ENCODE measurements at regions not wholly inside any gene's neighbourhood (a gene's known extent, or its start where the extent isn't known, plus 50 kb on each side); places are given as distances from the start of the nearest gene placed in this dataset. TPM values are rescaled to one million over a fixed set of nuclear protein-coding genes. Genes with fewer than 3 reads are reported as not detected.
A peak's percentile ranks its signal among the peaks of the same experiment; 100 is the strongest.

- DNase-seq (ENCODE audit: low read depth): no peak
These were observed 145.9 kb upstream of the PCDH10 start for GRCh38 chr4:133003169-133003568.

- DNase-seq (ENCODE audit: low read depth): no peak
These were observed 134.5 kb upstream of the PCDH10 start for GRCh38 chr4:133014473-133015135.

GRCh38 chr4:133045288-133045687 is 103.8 kb upstream of the PCDH10 start:
- no peak for DNase-seq (ENCODE audit: low read depth)

GRCh38 chr4:133046156-133046555 is 102.9 kb upstream of the PCDH10 start:
- no peak for DNase-seq (ENCODE audit: low read depth)

- no peak for DNase-seq (ENCODE audit: low read depth)
These were observed 90.4 kb upstream of the PCDH10 start for GRCh38 chr4:133058701-133059100.

DNA sequence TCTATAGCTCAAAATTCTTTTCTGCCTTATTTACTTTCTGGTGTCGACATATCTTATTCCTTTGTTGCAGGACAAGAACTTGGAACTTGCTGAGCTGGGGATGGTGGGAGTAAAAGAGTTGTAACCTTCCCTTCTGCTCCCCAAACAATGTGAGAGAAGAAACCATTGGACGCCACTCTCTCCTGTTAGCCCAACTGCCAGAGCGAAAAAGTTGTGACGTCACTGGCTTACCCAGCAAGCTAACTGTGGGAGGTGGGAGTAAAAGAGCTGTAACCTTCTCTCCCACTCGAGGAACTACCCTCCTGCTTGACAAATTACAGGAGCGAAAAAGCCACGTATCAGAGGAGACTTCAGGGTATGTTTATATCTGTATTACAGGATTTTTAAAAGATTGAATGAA is 90.0 kb upstream of the PCDH10 start:
- no peak for DNase-seq (ENCODE audit: low read depth)

DNA sequence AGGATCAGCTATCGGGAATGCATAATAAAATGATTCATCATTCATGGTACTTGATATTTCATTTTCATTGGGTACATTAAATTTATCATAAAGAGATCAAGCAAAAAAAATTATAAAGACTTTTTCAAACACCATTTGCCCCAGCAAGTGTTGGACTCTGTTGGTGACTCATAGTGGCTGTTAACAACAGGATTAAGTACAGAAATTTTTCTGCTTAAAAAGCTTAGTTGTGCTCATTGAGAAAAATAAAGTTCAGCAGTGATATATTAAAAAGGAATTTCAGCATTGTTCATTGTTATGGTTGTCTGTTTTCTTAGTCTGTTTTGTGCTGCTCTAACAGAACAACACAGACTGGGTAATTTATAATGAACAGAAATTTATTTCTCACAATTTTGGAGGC is 86.2 kb upstream of the PCDH10 start:
- DNase-seq (ENCODE audit: low read depth): no peak

- DNase-seq (ENCODE audit: low read depth): no peak
These were observed 81.0 kb upstream of the PCDH10 start for GRCh38 chr4:133068083-133068482.

DNA sequence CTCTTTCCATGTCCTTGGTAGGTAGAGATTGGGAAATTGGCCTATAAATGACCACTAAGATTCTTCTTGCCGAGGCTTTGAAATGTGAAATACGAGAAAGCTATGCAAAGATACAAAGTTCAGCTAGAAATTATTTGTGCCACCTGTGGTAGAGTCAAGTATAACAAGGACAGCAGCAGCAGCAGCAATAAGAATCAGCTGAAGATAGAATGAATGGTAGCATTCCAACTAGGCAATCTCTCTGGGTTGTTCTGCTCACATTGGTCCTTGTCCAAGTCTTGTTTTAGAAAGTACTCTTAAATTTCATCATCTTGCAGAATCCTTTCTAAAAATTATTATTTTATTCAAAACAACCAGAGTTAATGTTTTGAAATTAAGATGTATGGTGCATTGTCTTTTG is 67.8 kb upstream of the PCDH10 start:
- DNase-seq (ENCODE audit: low read depth): no peak

GRCh38 chr4:133084421-133084820 is 64.7 kb upstream of the PCDH10 start:
- DNase-seq (ENCODE audit: low read depth): peak; percentile 52

GRCh38 chr4:133095591-133095990 is 53.5 kb upstream of the PCDH10 start:
- DNase-seq (ENCODE audit: low read depth): peak; percentile 52

DNA sequence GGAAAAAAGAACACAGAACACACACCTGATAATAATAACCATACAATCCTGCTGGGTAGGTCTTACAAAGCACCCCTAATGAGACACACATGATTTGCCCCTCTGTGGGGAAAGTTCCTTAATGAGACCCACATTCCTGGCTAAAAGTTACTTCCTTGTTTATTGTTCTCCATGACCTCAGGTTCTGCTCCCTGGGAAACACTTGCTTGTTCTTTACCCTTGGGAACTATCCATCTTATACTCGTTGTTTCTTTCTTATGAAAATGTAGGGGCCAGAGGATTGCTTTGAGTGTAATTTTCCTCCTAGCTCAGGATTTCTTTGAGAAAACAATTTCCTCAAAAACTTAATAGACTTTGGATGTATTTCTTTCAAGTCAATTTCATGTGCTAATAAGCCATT is 52.1 kb upstream of the PCDH10 start:
- no peak for DNase-seq (ENCODE audit: low read depth)

Small RNA genes lying in the stretch of these regions (small RNA-seq; reads per million reads assigned to genes)
- not detected for gene AC096711.1
